Activated CD4-positive, alpha-beta T cell treated with anti-CD3 and anti-CD28 coated beads for 4 hours (primary cell): ENCODE measurements at regions not wholly inside any gene's neighbourhood (a gene's known extent, or its start where the extent isn't known, plus 50 kb on each side); places are given as distances from the start of the nearest gene placed in this dataset.
"Not testable (repeated sequence)": the region's sequence is repeated elsewhere in the genome, so short reads cannot be mapped to it uniquely, and the experiment has no call there.

Source experiments
- DNase-seq, 2 donors: peaks; one replicate each; pipeline ENCODE4 v3.0.0-alpha.2; 2020

GRCh38 chr3:28039829-28040228, 201.6 kb upstream of the CMC1 start:
- no peak for DNase-seq

- no peak for DNase-seq
These were observed 199.3 kb upstream of the CMC1 start for GRCh38 chr3:28042095-28042635.

- no peak for DNase-seq
These were observed 198.7 kb upstream of the CMC1 start for GRCh38 chr3:28042707-28043106.

- DNase-seq: no peak
These were observed 191.3 kb upstream of the CMC1 start for GRCh38 chr3:28050120-28050519.

GRCh38 chr3:28050885-28051284, 190.5 kb upstream of the CMC1 start:
- DNase-seq: peak; percentile 20 to 26

- DNase-seq: no peak
These were observed 187.7 kb upstream of the CMC1 start for GRCh38 chr3:28053759-28054158.

- no peak for DNase-seq
These were observed 184.6 kb upstream of the CMC1 start for GRCh38 chr3:28056806-28057205.

GRCh38 chr3:28057539-28057938, 183.9 kb upstream of the CMC1 start:
- no peak for DNase-seq

GRCh38 chr3:28059199-28059598, 182.2 kb upstream of the CMC1 start:
- DNase-seq: not testable (repeated sequence)

GRCh38 chr3:28066020-28066419, 175.4 kb upstream of the CMC1 start:
- no peak for DNase-seq

GRCh38 chr3:28067014-28067413, 174.4 kb upstream of the CMC1 start:
- no peak for DNase-seq

- no peak for DNase-seq
These were observed 173.1 kb upstream of the CMC1 start for GRCh38 chr3:28068342-28068741.

- DNase-seq: no peak
These were observed 172.0 kb upstream of the CMC1 start for GRCh38 chr3:28069438-28069837.

- DNase-seq: no peak
These were observed 165.2 kb upstream of the CMC1 start for GRCh38 chr3:28076246-28076645.

GRCh38 chr3:28077572-28077971, 163.8 kb upstream of the CMC1 start:
- DNase-seq: no peak

- DNase-seq: no peak
These were observed 162.9 kb upstream of the CMC1 start for GRCh38 chr3:28078536-28078935.

- DNase-seq: no peak
These were observed 160.7 kb upstream of the CMC1 start for GRCh38 chr3:28080716-28081115.

GRCh38 chr3:28081533-28081947, 159.9 kb upstream of the CMC1 start:
- no peak for DNase-seq

- no peak for DNase-seq
These were observed 153.8 kb upstream of the CMC1 start for GRCh38 chr3:28087591-28087990.

GRCh38 chr3:28088811-28089526, 152.4 kb upstream of the CMC1 start:
- no peak for DNase-seq

GRCh38 chr3:28089527-28089897, 151.9 kb upstream of the CMC1 start:
- DNase-seq: no peak

- no peak for DNase-seq
These were observed 142.1 kb upstream of the CMC1 start for GRCh38 chr3:28099296-28099695.

- DNase-seq: no peak
These were observed 139.7 kb upstream of the CMC1 start for GRCh38 chr3:28101705-28102104.

GRCh38 chr3:28103861-28104260, 137.6 kb upstream of the CMC1 start:
- DNase-seq: no peak

- no peak for DNase-seq
These were observed 136.4 kb upstream of the CMC1 start for GRCh38 chr3:28104896-28105534.
